Parathyroid adenoma (tissue), 2 donors: ENCODE measurements at regions not wholly inside any gene's neighbourhood (a gene's known extent, or its start where the extent isn't known, plus 50 kb on each side); places are given as distances from the start of the nearest gene placed in this dataset.

Source experiments
- H2AFZ ChIP-seq: fragments of 300-600 bp; sonication (generic); one replicate; pipeline ENCODE4 v1.7.0; 2017; ENCODE audit warnings: antibody characterized with exemption, mild to moderate bottlenecking
- H3K27ac ChIP-seq: fragments of 300-600 bp; sonication (generic); one replicate; pipeline ENCODE4 v1.7.0; 2017
- H3K27me3 ChIP-seq: fragments of 300-600 bp; sonication (generic); one replicate; pipeline ENCODE4 v1.7.0; 2017; ENCODE audit warnings: low read length; ENCODE audit not compliant: control insufficient read depth, insufficient read depth
- H3K36me3 ChIP-seq: fragments of 300-600 bp; sonication (generic); one replicate; pipeline ENCODE4 v1.7.0; 2017; ENCODE audit warnings: low read length; ENCODE audit not compliant: control insufficient read depth, insufficient read depth
- H3K4me1 ChIP-seq: fragments of 300-600 bp; sonication (generic); one replicate; pipeline ENCODE4 v1.7.0; 2017; ENCODE audit warnings: control low read depth
- H3K4me2 ChIP-seq: fragments of 300-600 bp; sonication (generic); one replicate; pipeline ENCODE4 v1.7.0; 2017; ENCODE audit warnings: low read length
- H3K4me3 ChIP-seq: fragments of 300-600 bp; sonication (generic); one replicate; pipeline ENCODE4 v1.7.0; 2017; ENCODE audit warnings: low read depth, low read length
- H3K79me2 ChIP-seq: fragments of 300-600 bp; sonication (generic); one replicate; pipeline ENCODE4 v1.7.0; 2017; ENCODE audit warnings: control low read depth
- H3K9ac ChIP-seq: fragments of 300-600 bp; sonication (generic); one replicate; pipeline ENCODE4 v1.7.0; 2017; ENCODE audit warnings: mild to moderate bottlenecking
- H3K9me3 ChIP-seq: fragments of 300-600 bp; sonication (generic); one replicate; pipeline ENCODE4 v1.7.0; 2017; ENCODE audit warnings: low read length; ENCODE audit not compliant: control insufficient read depth
- CTCF ChIP-seq: fragments of 300-600 bp; sonication (generic); IDR thresholded peaks from one replicate; pipeline ENCODE4 v1.7.0; 2017; ENCODE audit warnings: antibody characterized with exemption, mild to moderate bottlenecking
- donor health status: primary hyperparathyroidism.

GRCh38 chr21:27564684-27565301, 597.9 kb upstream of the ADAMTS5 start:
- no peak for TF ChIP-seq CTCF
- no peak overlapping the region for H3K4me3 ChIP-seq
- H3K27ac ChIP-seq, result no peak overlapping the region
- no peaks in the 10 kb centered on the region for H3K79me2 ChIP-seq
- no peaks in the 10 kb centered on the region for H3K4me1 ChIP-seq
- no peaks in the 10 kb centered on the region for H3K36me3 ChIP-seq
- H2AFZ ChIP-seq, result no peak overlapping the region
- no peak overlapping the region for H3K4me2 ChIP-seq
- no peaks in the 10 kb centered on the region for H3K27me3 ChIP-seq
- no peaks in the 10 kb centered on the region for H3K9me3 ChIP-seq
- no peak overlapping the region for H3K9ac ChIP-seq

- Histone ChIP-seq H3K27me3 (no peaks in the 10 kb centered on the region), H3K27ac (no peak overlapping the region), H3K4me3 (no peak overlapping the region)
These were observed 595.4 kb upstream of the ADAMTS5 start for GRCh38 chr21:27562303-27562702.

GRCh38 chr21:27561116-27561515, 594.2 kb upstream of the ADAMTS5 start:
- Histone ChIP-seq H2AFZ (no peak overlapping the region), H3K36me3 (no peaks in the 10 kb centered on the region), H3K79me2 (no peaks in the 10 kb centered on the region), H3K27me3 (no peaks in the 10 kb centered on the region), H3K9me3 (no peaks in the 10 kb centered on the region), H3K4me2 (no peak overlapping the region), H3K4me3 (no peak overlapping the region), H3K4me1 (no peaks in the 10 kb centered on the region), H3K27ac (no peak overlapping the region), H3K9ac (no peak overlapping the region)
- TF ChIP-seq CTCF, result no peak

More at GRCh38 chr21:27562303-27562702, 595.4 kb upstream of the ADAMTS5 start:
- no peak overlapping the region for H2AFZ ChIP-seq
- H3K36me3 ChIP-seq, result no peaks in the 10 kb centered on the region
- H3K4me2 ChIP-seq, result no peak overlapping the region
- no peak overlapping the region for H3K9ac ChIP-seq
- no peaks in the 10 kb centered on the region for H3K9me3 ChIP-seq
- no peaks in the 10 kb centered on the region for H3K4me1 ChIP-seq
- TF ChIP-seq CTCF, result no peak
- H3K79me2 ChIP-seq, result no peaks in the 10 kb centered on the region

- no peak overlapping the region for H2AFZ ChIP-seq
- no peaks in the 10 kb centered on the region for H3K9me3 ChIP-seq
- no peaks in the 10 kb centered on the region for H3K79me2 ChIP-seq
- H3K4me3 ChIP-seq, result no peak overlapping the region
- no peak for TF ChIP-seq CTCF
- no peak overlapping the region for H3K4me2 ChIP-seq
- no peaks in the 10 kb centered on the region for H3K4me1 ChIP-seq
- no peak overlapping the region for H3K9ac ChIP-seq
- H3K27me3 ChIP-seq, result no peaks in the 10 kb centered on the region
- H3K27ac ChIP-seq, result no peak overlapping the region
- no peaks in the 10 kb centered on the region for H3K36me3 ChIP-seq
These were observed 590.5 kb upstream of the ADAMTS5 start for GRCh38 chr21:27557356-27557755.

GRCh38 chr21:27555996-27556395, 589.1 kb upstream of the ADAMTS5 start:
- no peaks in the 10 kb centered on the region for H3K4me1 ChIP-seq
- no peak overlapping the region for H3K27ac ChIP-seq
- no peaks in the 10 kb centered on the region for H3K36me3 ChIP-seq
- no peak overlapping the region for H3K9ac ChIP-seq
- H3K79me2 ChIP-seq, result no peaks in the 10 kb centered on the region
- no peak for TF ChIP-seq CTCF
- no peak overlapping the region for H2AFZ ChIP-seq
- no peaks in the 10 kb centered on the region for H3K9me3 ChIP-seq
- H3K4me3 ChIP-seq, result no peak overlapping the region
- H3K4me2 ChIP-seq, result no peak overlapping the region
- no peaks in the 10 kb centered on the region for H3K27me3 ChIP-seq
